ENCODE measurements at regions not wholly inside any gene's neighbourhood (a gene's known extent, or its start where the extent isn't known, plus 50 kb on each side); places are given as distances from the start of the nearest gene placed in this dataset.

- intact Hi-C loops (cut with micrococcal nuclease): no loop called here
- Histone ChIP-seq H3K27me3 (ENCODE audit: control insufficient read depth in 2 of 2, insufficient read depth in 2 of 2, low read length in 2 of 2) (no peaks in the 10 kb centered on the region), H3K9me3 (replicated peaks; ENCODE audit: control insufficient read depth, insufficient read depth, low read length) (no peaks in the 10 kb centered on the region), H3K36me3 (ENCODE audit: control insufficient read depth in 2 of 2, extremely low read depth in 1 of 2, insufficient read depth in 2 of 2, low read length in 2 of 2) (no peaks in the 10 kb centered on the region), H4K20me1 (replicated peaks; ENCODE audit: control insufficient read depth, extremely low read depth, insufficient read depth, low read length) (no peaks in the 10 kb centered on the region), H3K4me2 (ENCODE audit: insufficient read depth, low read length) (no peak overlapping the region), H2AFZ (ENCODE audit: low read depth, low read length) (no peak overlapping the region), H3K79me2 (ENCODE audit: control insufficient read depth, insufficient read depth, low read length) (no peaks in the 10 kb centered on the region), H3K9ac (replicated peaks; ENCODE audit: extremely low read depth, insufficient read depth, low read length) (no peak overlapping the region), H3K27ac (ENCODE audit: insufficient read depth, low read depth, low read length) (no peak overlapping the region), H3K9me1 (replicated peaks; ENCODE audit: control insufficient read depth, extremely low read depth, insufficient read depth, low read length) (no peaks in the 10 kb centered on the region), H3K4me1 (ENCODE audit: control insufficient read depth, extremely low read depth, insufficient read depth, low read length) (no peaks in the 10 kb centered on the region), H3K4me3 (replicated peaks in 1 of 3; ENCODE audit: insufficient read depth in 1 of 3, low read depth in 1 of 3, low read length in 3 of 3) (no peak overlapping the region)
- CTCF ChIA-PET: no interaction called here
- TF ChIP-seq POLR2AphosphoS5 (IDR thresholded peaks at IDR 0.05; ENCODE audit: insufficient read depth, low read depth, low read length): no peak
- no peak for TF ChIP-seq POLR2A (IDR thresholded peaks at IDR 0.05; ENCODE audit: low read depth, low read length)
- TF ChIP-seq GATA2 (IDR thresholded peaks at IDR 0.05; ENCODE audit: insufficient read depth, insufficient read length, low read depth, low read length): no peak
- dilution Hi-C loops (cut with MboI; ENCODE audit: extremely low pct_ligation_motif_present, low sequenced_read_pairs): no loop called here
- BruUV-seq (replicated peaks): no TSS peak
- no peak for FAIRE-seq
- no peak for DNase-seq (ENCODE audit: low read depth, low spot score)
- POLR2A ChIA-PET: no interaction called here
Observed at GRCh38 chr2:18093196-18093595, 214.7 kb downstream of the KCNS3 start.

GRCh38 chr2:18092760-18093159, 214.3 kb downstream of the KCNS3 start:
- H3K27me3 ChIP-seq (ENCODE audit: control insufficient read depth in 2 of 2, insufficient read depth in 2 of 2, low read length in 2 of 2): no peaks in the 10 kb centered on the region
- dilution Hi-C loops (cut with MboI; ENCODE audit: extremely low pct_ligation_motif_present, low sequenced_read_pairs): no loop called here
- ChIA-PET POLR2A (no interaction called here), CTCF (no interaction called here)
- no peak overlapping the region for H2AFZ ChIP-seq (ENCODE audit: low read depth, low read length)
- no peaks in the 10 kb centered on the region for H3K9me3 ChIP-seq (replicated peaks; ENCODE audit: control insufficient read depth, insufficient read depth, low read length)
- H3K4me2 ChIP-seq (ENCODE audit: insufficient read depth, low read length): no peak overlapping the region
- H3K9me1 ChIP-seq (replicated peaks; ENCODE audit: control insufficient read depth, extremely low read depth, insufficient read depth, low read length): no peaks in the 10 kb centered on the region
- no peak for FAIRE-seq
- no peak overlapping the region for H3K9ac ChIP-seq (replicated peaks; ENCODE audit: extremely low read depth, insufficient read depth, low read length)
- H3K4me3 ChIP-seq (replicated peaks in 1 of 3; ENCODE audit: insufficient read depth in 1 of 3, low read depth in 1 of 3, low read length in 3 of 3): no peak overlapping the region
- H3K79me2 ChIP-seq (ENCODE audit: control insufficient read depth, insufficient read depth, low read length): no peaks in the 10 kb centered on the region
- no peak overlapping the region for H3K27ac ChIP-seq (ENCODE audit: insufficient read depth, low read depth, low read length)
- intact Hi-C loops (cut with micrococcal nuclease): no loop called here
- no peaks in the 10 kb centered on the region for H3K36me3 ChIP-seq (ENCODE audit: control insufficient read depth in 2 of 2, extremely low read depth in 1 of 2, insufficient read depth in 2 of 2, low read length in 2 of 2)
- H4K20me1 ChIP-seq (replicated peaks; ENCODE audit: control insufficient read depth, extremely low read depth, insufficient read depth, low read length): no peaks in the 10 kb centered on the region
- no TSS peak for BruUV-seq (replicated peaks)
- TF ChIP-seq EZH2 (IDR thresholded peaks at IDR 0.05; ENCODE audit: borderline replicate concordance, low read depth, low read length, severe bottlenecking) (no peak), FOS (IDR thresholded peaks at IDR 0.05; ENCODE audit: borderline replicate concordance, insufficient read depth, low read length) (no peak), GATA2 (IDR thresholded peaks at IDR 0.05; ENCODE audit: insufficient read depth, insufficient read length, low read depth, low read length) (no peak), CTCF (IDR thresholded peaks at IDR 0.05; ENCODE audit: extremely low read depth in 1 of 2, insufficient read depth in 1 of 2, low read depth in 1 of 2, low read length in 2 of 2) (no peak), MAX (IDR thresholded peaks at IDR 0.05; ENCODE audit: insufficient read depth, insufficient read length) (no peak), JUN (IDR thresholded peaks at IDR 0.05; ENCODE audit: borderline replicate concordance, insufficient read depth, insufficient read length, low read depth) (no peak), MYC (IDR thresholded peaks at IDR 0.05; ENCODE audit: low read depth, low read length) (no peak), POLR2A (IDR thresholded peaks at IDR 0.05; ENCODE audit: low read depth, low read length) (no peak), POLR2AphosphoS5 (IDR thresholded peaks at IDR 0.05; ENCODE audit: insufficient read depth, low read depth, low read length) (no peak)
- no peaks in the 10 kb centered on the region for H3K4me1 ChIP-seq (ENCODE audit: control insufficient read depth, extremely low read depth, insufficient read depth, low read length)
- DNase-seq (ENCODE audit: low read depth, low spot score): no peak

Measured in endothelial cell of umbilical vein (primary cell).